ENCODE measurements at regions not wholly inside any gene's neighbourhood (a gene's known extent, or its start where the extent isn't known, plus 50 kb on each side); places are given as distances from the start of the nearest gene placed in this dataset.

- H3K36me3 ChIP-seq (ENCODE audit: control insufficient read depth in 2 of 2, extremely low read depth in 1 of 2, insufficient read depth in 1 of 2, low read length in 1 of 2): no peaks in the 10 kb centered on the region
- POLR2A ChIA-PET: no interaction called here
- Mint-ChIP-seq H3K4me1 (peaks cover 0 to 7% (median 0%) of the 10 kb centered on the region in 3 donors), H3K27ac (no peak overlapping the region), H3K4me3 (no peak overlapping the region), H3K27me3 (no peaks in the 10 kb centered on the region), H3K36me3 (no peaks in the 10 kb centered on the region), H3K9me3 (no peaks in the 10 kb centered on the region)
- CTCF ChIA-PET: no interaction called here
- H3K27ac ChIP-seq (ENCODE audit: low read length): no peak overlapping the region
- H3K27me3 ChIP-seq (replicated peaks in 1 of 2; ENCODE audit: control insufficient read depth in 2 of 2, extremely low read depth in 1 of 2, insufficient read depth in 2 of 2, low read length in 1 of 2): peaks cover 0 to 12% of the 10 kb centered on the region in 2 experiments
- no peak overlapping the region for H3K4me3 ChIP-seq (ENCODE audit: control insufficient read depth in 1 of 2, extremely low read depth in 1 of 2, low read length in 1 of 2)
- no peaks in the 10 kb centered on the region for H3K4me1 ChIP-seq (ENCODE audit: control insufficient read depth in 1 of 2, extremely low read depth in 1 of 2, insufficient read depth in 2 of 2, low read length in 2 of 2)
- H3K9me3 ChIP-seq: no peaks in the 10 kb centered on the region
- WGBS (ENCODE audit: insufficient coverage): 84% methylated on average over 10 of the region's 13 CpGs
- no peak for ATAC-seq (replicated peaks in 1 of 4)
- DNase-seq: peak in 1 of 35 experiments; percentile 3
These were observed 84.0 kb downstream of the MYEOV start for GRCh38 chr11:69377953-69378302.

DNA sequence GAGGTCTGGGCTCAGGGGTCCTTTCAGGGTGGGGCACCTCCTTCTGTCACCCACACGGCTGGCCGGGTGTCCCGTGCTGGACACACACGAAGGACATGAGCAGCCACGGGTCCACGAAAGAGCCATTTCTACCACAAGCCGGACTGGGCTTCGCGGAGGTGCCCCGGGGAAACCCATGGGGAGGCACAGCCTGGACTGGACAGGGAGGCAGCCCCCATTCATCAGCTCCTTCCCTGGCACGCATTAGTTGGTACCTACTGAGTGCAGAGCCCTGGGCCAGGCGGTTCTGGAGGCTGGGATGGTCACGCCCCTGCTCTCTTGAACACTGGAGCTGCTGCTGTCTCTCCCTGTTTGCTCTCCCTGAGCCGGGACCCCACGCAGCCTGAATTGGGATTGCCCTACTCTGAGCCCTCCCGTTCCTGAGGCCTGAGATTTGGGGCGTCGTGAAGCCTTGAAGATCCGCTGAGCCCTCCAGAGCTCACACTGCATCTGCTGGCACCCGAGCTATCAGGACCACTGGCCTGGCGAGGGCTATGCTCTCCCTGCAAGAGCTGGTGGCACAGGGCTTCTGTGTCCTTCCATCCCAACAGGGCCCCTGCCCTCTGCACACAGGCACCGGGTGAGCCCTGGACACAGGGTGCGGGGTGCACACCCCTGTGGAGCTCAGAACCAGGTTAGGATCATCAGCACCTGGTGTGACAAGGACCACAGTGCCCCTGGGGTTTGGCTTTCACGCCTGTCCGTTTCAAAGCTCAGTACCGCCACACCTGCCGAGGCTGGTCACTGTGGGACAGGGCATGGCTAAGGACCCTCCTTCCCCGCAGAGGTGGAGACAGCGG is 84.6 kb downstream of the MYEOV start:
- Mint-ChIP-seq H3K4me1 (peaks cover 0 to 7% (median 0%) of the 10 kb centered on the region in 3 donors), H3K36me3 (no peaks in the 10 kb centered on the region), H3K4me3 (no peak overlapping the region), H3K27ac (no peak overlapping the region), H3K9me3 (no peaks in the 10 kb centered on the region), H3K27me3 (no peaks in the 10 kb centered on the region)
- Histone ChIP-seq H3K27me3 (replicated peaks in 1 of 2; ENCODE audit: control insufficient read depth in 2 of 2, extremely low read depth in 1 of 2, insufficient read depth in 2 of 2, low read length in 1 of 2) (peaks cover 0 to 8% of the 10 kb centered on the region in 2 experiments), H3K9me3 (no peaks in the 10 kb centered on the region), H3K27ac (ENCODE audit: low read length) (no peak overlapping the region), H3K4me3 (ENCODE audit: control insufficient read depth in 1 of 2, extremely low read depth in 1 of 2, low read length in 1 of 2) (no peak overlapping the region), H3K4me1 (ENCODE audit: control insufficient read depth in 1 of 2, extremely low read depth in 1 of 2, insufficient read depth in 2 of 2, low read length in 2 of 2) (no peaks in the 10 kb centered on the region), H3K36me3 (ENCODE audit: control insufficient read depth in 2 of 2, extremely low read depth in 1 of 2, insufficient read depth in 1 of 2, low read length in 1 of 2) (no peaks in the 10 kb centered on the region)
- WGBS (ENCODE audit: insufficient coverage): 87% methylated on average over 29 of the region's 29 CpGs
- POLR2A ChIA-PET: no interaction called here
- no peak for ATAC-seq (replicated peaks in 1 of 4)
- CTCF ChIA-PET: no interaction called here
- DNase-seq: peak in 1 of 35 experiments; percentile 21

GRCh38 chr11:69380451-69380901 is 86.5 kb downstream of the MYEOV start:
- Histone ChIP-seq H3K27me3 (replicated peaks in 1 of 2; ENCODE audit: control insufficient read depth in 2 of 2, extremely low read depth in 1 of 2, insufficient read depth in 2 of 2, low read length in 1 of 2) (peaks cover 0 to 4% of the 10 kb centered on the region in 2 experiments), H3K4me1 (ENCODE audit: control insufficient read depth in 1 of 2, extremely low read depth in 1 of 2, insufficient read depth in 2 of 2, low read length in 2 of 2) (no peaks in the 10 kb centered on the region), H3K9me3 (no peaks in the 10 kb centered on the region), H3K27ac (ENCODE audit: low read length) (no peak overlapping the region), H3K4me3 (ENCODE audit: control insufficient read depth in 1 of 2, extremely low read depth in 1 of 2, low read length in 1 of 2) (no peak overlapping the region), H3K36me3 (ENCODE audit: control insufficient read depth in 2 of 2, extremely low read depth in 1 of 2, insufficient read depth in 1 of 2, low read length in 1 of 2) (no peaks in the 10 kb centered on the region)
- POLR2A ChIA-PET: no interaction called here
- CTCF ChIA-PET: no interaction called here
- Mint-ChIP-seq H3K27me3 (no peaks in the 10 kb centered on the region), H3K27ac (no peak overlapping the region), H3K36me3 (no peaks in the 10 kb centered on the region), H3K4me1 (peaks cover 0 to 7% (median 0%) of the 10 kb centered on the region in 3 donors), H3K4me3 (no peak overlapping the region), H3K9me3 (no peaks in the 10 kb centered on the region)
- 85% methylated on average over 17 of the region's 20 CpGs for WGBS (ENCODE audit: insufficient coverage)
- DNase-seq (peak in 1 of 35 experiments; percentile 19), ATAC-seq (replicated peaks in 1 of 4) (no peak)

GRCh38 chr11:69380921-69381581 is 87.1 kb downstream of the MYEOV start:
- H3K36me3 Mint-ChIP-seq: no peaks in the 10 kb centered on the region
- H3K4me3 ChIP-seq (ENCODE audit: control insufficient read depth in 1 of 2, extremely low read depth in 1 of 2, low read length in 1 of 2): no peak overlapping the region
- H3K4me1 Mint-ChIP-seq: peaks cover 0 to 7% (median 0%) of the 10 kb centered on the region in 3 donors
- no peaks in the 10 kb centered on the region for H3K36me3 ChIP-seq (ENCODE audit: control insufficient read depth in 2 of 2, extremely low read depth in 1 of 2, insufficient read depth in 1 of 2, low read length in 1 of 2)
- no peaks in the 10 kb centered on the region for H3K27me3 Mint-ChIP-seq
- ChIA-PET POLR2A (interaction anchor here in 1 of 2 donors (0.6 kb wide), 1 partner anchor 86 kb away, joined by 3 read pairs; no protein-coding TSS in a partner anchor), CTCF (no interaction called here)
- H3K4me3 Mint-ChIP-seq: peak overlapping the region in 1 of 3 donors; percentile 54
- no peak overlapping the region for H3K27ac Mint-ChIP-seq
- peaks cover 0 to 4% of the 10 kb centered on the region in 2 experiments for H3K27me3 ChIP-seq (replicated peaks in 1 of 2; ENCODE audit: control insufficient read depth in 2 of 2, extremely low read depth in 1 of 2, insufficient read depth in 2 of 2, low read length in 1 of 2)
- 89% methylated on average over 10 of the region's 10 CpGs for WGBS (ENCODE audit: insufficient coverage)
- no peaks in the 10 kb centered on the region for H3K9me3 Mint-ChIP-seq
- no peaks in the 10 kb centered on the region for H3K9me3 ChIP-seq
- DNase-seq (peak in 1 of 35 experiments; percentile 13), ATAC-seq (replicated peaks in 1 of 4) (no peak)
- H3K4me1 ChIP-seq (ENCODE audit: control insufficient read depth in 1 of 2, extremely low read depth in 1 of 2, insufficient read depth in 2 of 2, low read length in 2 of 2): no peaks in the 10 kb centered on the region
- H3K27ac ChIP-seq (ENCODE audit: low read length): no peak overlapping the region

DNA sequence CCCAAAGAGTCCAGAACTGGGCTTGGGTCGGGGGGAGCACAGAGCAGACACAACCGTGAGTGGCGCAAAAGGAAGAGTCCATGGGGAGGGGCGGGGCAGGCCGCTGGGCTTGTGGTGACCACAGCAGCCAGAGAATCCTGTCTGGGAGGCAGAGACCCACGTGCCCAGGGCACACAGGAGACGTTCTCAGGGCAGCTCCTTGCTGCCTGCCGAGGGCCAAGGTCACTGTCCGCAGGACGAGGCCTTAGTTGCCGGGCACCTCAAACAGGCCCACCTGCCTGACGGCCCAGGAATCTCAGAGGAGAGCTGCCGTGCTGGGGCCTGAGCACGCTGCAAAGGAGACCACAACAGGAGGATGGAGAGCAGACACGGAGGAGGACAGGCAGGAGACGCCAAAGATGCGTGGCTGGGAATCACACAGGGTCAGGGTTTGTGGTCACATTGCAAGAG is 87.8 kb downstream of the MYEOV start:
- H3K36me3 Mint-ChIP-seq: no peaks in the 10 kb centered on the region
- no peak for ATAC-seq (replicated peaks in 1 of 4)
- Histone ChIP-seq H3K27ac (ENCODE audit: low read length) (no peak overlapping the region), H3K9me3 (no peaks in the 10 kb centered on the region), H3K27me3 (replicated peaks in 1 of 2; ENCODE audit: control insufficient read depth in 2 of 2, extremely low read depth in 1 of 2, insufficient read depth in 2 of 2, low read length in 1 of 2) (peaks cover 0 to 4% of the 10 kb centered on the region in 2 experiments), H3K36me3 (ENCODE audit: control insufficient read depth in 2 of 2, extremely low read depth in 1 of 2, insufficient read depth in 1 of 2, low read length in 1 of 2) (no peaks in the 10 kb centered on the region), H3K4me1 (ENCODE audit: control insufficient read depth in 1 of 2, extremely low read depth in 1 of 2, insufficient read depth in 2 of 2, low read length in 2 of 2) (no peaks in the 10 kb centered on the region), H3K4me3 (ENCODE audit: control insufficient read depth in 1 of 2, extremely low read depth in 1 of 2, low read length in 1 of 2) (no peak overlapping the region)
- CTCF ChIA-PET: no interaction called here
- 89% methylated on average over 17 of the region's 17 CpGs for WGBS (ENCODE audit: insufficient coverage)
- peaks cover 0 to 7% (median 0%) of the 10 kb centered on the region in 3 donors for H3K4me1 Mint-ChIP-seq
- H3K27ac Mint-ChIP-seq: no peak overlapping the region
- POLR2A ChIA-PET: interaction anchor here in 1 of 2 donors (0.6 kb wide), 1 partner anchor 87 kb away, joined by 3 read pairs; no protein-coding TSS in a partner anchor
- H3K4me3 Mint-ChIP-seq: peak overlapping the region in 1 of 3 donors; percentile 54
- peak in 1 of 35 experiments; percentile 22 for DNase-seq
- H3K9me3 Mint-ChIP-seq: no peaks in the 10 kb centered on the region
- H3K27me3 Mint-ChIP-seq: no peaks in the 10 kb centered on the region

Measured in T-cell (primary cell).